Karpas-422 (cell line): ENCODE measurements at regions not wholly inside any gene's neighbourhood (a gene's known extent, or its start where the extent isn't known, plus 50 kb on each side); places are given as distances from the start of the nearest gene placed in this dataset.

Experiments used
- DNase-seq: peaks from one replicate; pipeline ENCODE4 v3.0.0-alpha.2; 2015
- H2AFZ ChIP-seq: fragments of 200-600 bp; sonication (generic); 2 replicates; pipeline ENCODE4 v1.6.1; 2014; ENCODE audit warnings: antibody characterized with exemption, low read length, mixed read lengths
- H3K27ac ChIP-seq: fragments of 200-600 bp; sonication (generic); 2 replicates; pipeline ENCODE4 v1.5.1; 2014; ENCODE audit warnings: mild to moderate bottlenecking, low read length, moderate library complexity
- H3K27me3 ChIP-seq: fragments of 200-600 bp; sonication (generic); 2 replicates; pipeline ENCODE4 v1.6.1; 2014; ENCODE audit warnings: low read length, mixed read lengths
- H3K36me3 ChIP-seq: fragments of 200-600 bp; sonication (generic); 2 replicates; pipeline ENCODE4 v1.6.1; 2014; ENCODE audit warnings: low read length, mixed read lengths; ENCODE audit not compliant: insufficient read depth
- H3K4me1 ChIP-seq: fragments of 200-600 bp; sonication (generic); 2 replicates; pipeline ENCODE4 v1.6.1; 2014; ENCODE audit warnings: mild to moderate bottlenecking, low read length, mixed read lengths
- H3K4me2 ChIP-seq: fragments of 200-600 bp; sonication (generic); 2 replicates; pipeline ENCODE4 v1.6.1; 2014; ENCODE audit warnings: low read length, low read depth, mild to moderate bottlenecking; ENCODE audit not compliant: poor library complexity, severe bottlenecking
- H3K4me3 ChIP-seq: fragments of 200-600 bp; sonication (generic); 2 replicates; pipeline ENCODE4 v1.5.1; 2014; ENCODE audit warnings: mild to moderate bottlenecking, antibody characterized with exemption, low read length, mixed read lengths
- H3K79me2 ChIP-seq: fragments of 200-600 bp; sonication (generic); 2 replicates; pipeline ENCODE4 v1.6.1; 2014; ENCODE audit warnings: mild to moderate bottlenecking, low read length, mixed read lengths
- H3K9ac ChIP-seq: fragments of 200-600 bp; sonication (generic); 2 replicates; pipeline ENCODE4 v1.6.0; 2014; ENCODE audit warnings: low read length
- H3K9me2 ChIP-seq: fragments of 200-600 bp; sonication (generic), shearing (Covaris generic); replicated peaks from 2 replicates; pipeline ENCODE4 v1.6.0; 2014; ENCODE audit warnings: mild to moderate bottlenecking, low read length, moderate library complexity; ENCODE audit not compliant: insufficient read depth
- H3K9me3 ChIP-seq: fragments of 300-700, 200-600 bp; sonication (generic); 2 replicates; pipeline ENCODE4 v1.6.1; 2014; ENCODE audit warnings: low read length, mixed read lengths
- H4K20me1 ChIP-seq: fragments of 200-600 bp; sonication (generic); 2 replicates; pipeline ENCODE4 v1.6.1; 2014; ENCODE audit warnings: mild to moderate bottlenecking, antibody characterized with exemption, low read length, low read depth; ENCODE audit not compliant: insufficient read depth

DNA sequence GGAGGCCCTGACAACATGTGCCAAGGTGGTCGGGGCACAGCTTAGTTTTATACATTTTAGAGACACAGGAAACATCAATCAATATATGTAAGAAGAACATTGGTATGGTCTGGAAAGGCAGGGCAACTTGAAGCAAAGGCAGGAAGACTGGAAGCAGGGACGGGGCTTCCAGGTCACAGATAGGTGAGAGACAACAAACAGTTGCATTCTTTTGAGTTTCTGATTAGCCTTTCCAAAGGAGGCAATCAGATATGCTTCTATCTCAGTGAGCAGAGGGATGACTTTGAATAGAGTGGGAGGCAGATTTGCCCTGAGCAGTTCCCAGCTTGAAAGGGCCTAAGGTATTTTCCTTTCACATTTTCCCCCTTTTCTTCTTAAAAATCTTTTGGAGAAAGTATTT, 311.0 kb upstream of the RGS17 start:
- H3K27ac ChIP-seq, result no peak overlapping the region
- no peaks in the 10 kb centered on the region for H3K4me1 ChIP-seq
- no peaks in the 10 kb centered on the region for H3K9me3 ChIP-seq
- no peak overlapping the region for H2AFZ ChIP-seq
- H3K36me3 ChIP-seq, result no peaks in the 10 kb centered on the region
- no peak overlapping the region for H3K9ac ChIP-seq
- no peak overlapping the region for H3K4me3 ChIP-seq
- 0 out of 2 replicates have a peak, but pooled peaks cover 4% of the 10 kb centered on the region for H3K27me3 ChIP-seq
- no peak overlapping the region for H3K4me2 ChIP-seq
- 0 out of 2 replicates have a peak, but pooled peaks cover 2% of the 10 kb centered on the region for H3K9me2 ChIP-seq
- no peak for DNase-seq
- H3K79me2 ChIP-seq, result no peaks in the 10 kb centered on the region
- no peaks in the 10 kb centered on the region for H4K20me1 ChIP-seq

DNA sequence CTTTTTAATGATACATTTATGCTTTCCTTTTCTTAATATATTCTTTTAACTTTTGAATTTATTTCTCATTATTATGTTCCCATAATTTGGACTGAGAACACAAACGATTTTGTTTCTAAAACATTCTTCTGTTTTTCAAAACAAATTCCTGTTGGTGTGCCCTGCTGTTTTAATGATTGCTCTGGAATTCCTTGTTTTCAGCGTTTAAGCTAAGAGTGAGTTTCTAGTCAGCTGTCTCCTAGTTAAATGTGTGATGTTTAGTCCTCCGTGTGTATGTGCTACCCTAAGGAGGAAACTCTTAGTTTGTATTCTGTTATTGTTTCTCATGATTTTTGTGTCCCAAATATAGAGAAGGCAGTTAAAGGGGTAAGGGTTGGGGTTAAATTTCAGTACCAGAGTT, 306.1 kb upstream of the RGS17 start:
- H3K9ac ChIP-seq, result no peak overlapping the region
- no peaks in the 10 kb centered on the region for H4K20me1 ChIP-seq
- H3K9me3 ChIP-seq, result no peaks in the 10 kb centered on the region
- H2AFZ ChIP-seq, result no peak overlapping the region
- no peak overlapping the region for H3K4me3 ChIP-seq
- H3K27ac ChIP-seq, result no peak overlapping the region
- no peaks in the 10 kb centered on the region for H3K79me2 ChIP-seq
- H3K4me2 ChIP-seq, result no peak overlapping the region
- no peak for DNase-seq
- no peaks in the 10 kb centered on the region for H3K36me3 ChIP-seq
- H3K9me2 ChIP-seq, result 0 out of 2 replicates have a peak, but pooled peaks cover 2% of the 10 kb centered on the region
- 0 out of 2 replicates have a peak, but pooled peaks cover 4% of the 10 kb centered on the region for H3K27me3 ChIP-seq
- H3K4me1 ChIP-seq, result no peaks in the 10 kb centered on the region

DNA sequence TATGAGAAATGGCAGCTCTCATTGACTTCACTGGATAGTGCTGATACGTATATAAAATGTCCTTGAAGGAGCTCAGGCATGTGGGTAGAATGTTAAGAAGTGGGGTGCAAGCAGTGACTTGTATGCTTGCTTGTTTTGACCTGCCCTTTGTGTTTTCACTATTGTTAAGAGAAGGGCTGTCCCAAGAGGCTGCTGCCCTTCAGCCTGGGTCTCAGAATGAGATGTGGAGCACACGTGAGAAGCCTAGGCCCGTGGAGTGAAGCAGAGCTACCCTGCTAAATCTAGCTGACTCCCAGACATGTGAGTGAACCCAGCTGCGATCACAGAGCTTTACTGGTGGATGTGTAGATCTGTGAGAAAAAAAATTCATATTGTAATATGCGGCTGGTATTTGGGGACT, 305.3 kb upstream of the RGS17 start:
- Histone ChIP-seq H4K20me1 (no peaks in the 10 kb centered on the region), H3K27me3 (0 out of 2 replicates have a peak, but pooled peaks cover 2% of the 10 kb centered on the region), H3K4me3 (no peak overlapping the region), H3K9me2 (0 out of 2 replicates have a peak, but pooled peaks cover 2% of the 10 kb centered on the region), H3K4me2 (no peak overlapping the region), H3K9me3 (no peaks in the 10 kb centered on the region), H3K9ac (no peak overlapping the region), H3K4me1 (no peaks in the 10 kb centered on the region), H2AFZ (no peak overlapping the region), H3K79me2 (no peaks in the 10 kb centered on the region), H3K36me3 (no peaks in the 10 kb centered on the region), H3K27ac (no peak overlapping the region)
- DNase-seq, result no peak

DNA sequence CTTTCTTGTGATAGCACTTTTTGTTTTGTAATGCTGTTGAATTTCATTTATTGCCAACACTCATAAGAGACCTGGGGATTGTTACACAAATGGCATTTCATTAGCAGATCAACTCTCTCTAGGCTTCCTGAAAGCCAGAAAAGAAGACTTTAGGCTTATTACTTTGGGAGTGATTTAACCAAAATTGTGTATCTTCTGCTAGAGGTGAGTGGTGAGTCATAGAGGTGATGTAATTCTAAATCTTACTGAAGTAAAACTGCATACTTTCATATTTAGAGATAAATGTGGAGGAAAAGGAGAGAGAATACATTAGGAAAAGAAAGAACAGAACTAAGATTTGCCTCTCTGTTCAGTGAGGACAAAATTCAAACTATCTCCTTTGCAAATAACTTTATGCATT, 304.7 kb upstream of the RGS17 start:
- Histone ChIP-seq H3K36me3 (no peaks in the 10 kb centered on the region), H4K20me1 (no peaks in the 10 kb centered on the region), H2AFZ (no peak overlapping the region), H3K4me3 (no peak overlapping the region), H3K4me2 (no peak overlapping the region), H3K9ac (no peak overlapping the region), H3K27me3 (no peaks in the 10 kb centered on the region), H3K79me2 (no peaks in the 10 kb centered on the region), H3K27ac (no peak overlapping the region), H3K9me2 (no peaks in the 10 kb centered on the region), H3K4me1 (no peaks in the 10 kb centered on the region), H3K9me3 (no peaks in the 10 kb centered on the region)
- DNase-seq, result no peak

DNA sequence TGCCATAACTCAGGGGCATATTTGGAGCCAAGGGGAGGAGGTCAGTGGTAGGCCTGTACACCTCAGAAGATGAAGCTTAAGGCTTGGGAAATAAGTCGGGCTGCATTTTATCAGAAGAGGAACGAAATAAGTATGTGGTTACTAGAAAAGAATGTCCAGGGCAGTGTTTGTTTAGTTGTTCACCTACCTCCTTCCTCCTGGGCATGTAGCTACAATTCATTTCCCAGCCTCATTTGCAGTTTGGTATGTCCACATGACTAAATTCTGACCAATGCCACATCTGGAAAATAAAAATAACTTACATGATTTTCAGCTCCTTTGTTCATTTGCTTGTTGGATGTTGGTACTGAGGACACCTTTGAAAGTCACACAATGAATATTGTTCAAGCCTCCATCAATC, 294.5 kb upstream of the RGS17 start:
- Histone ChIP-seq H2AFZ (no peak overlapping the region), H3K9me3 (no peaks in the 10 kb centered on the region), H3K79me2 (no peaks in the 10 kb centered on the region), H3K4me1 (no peaks in the 10 kb centered on the region), H3K27ac (no peak overlapping the region), H3K9ac (no peak overlapping the region), H3K9me2 (no peaks in the 10 kb centered on the region; the same call in 1 of the 2 replicates), H4K20me1 (no peaks in the 10 kb centered on the region), H3K4me2 (no peak overlapping the region), H3K4me3 (no peak overlapping the region), H3K36me3 (no peaks in the 10 kb centered on the region), H3K27me3 (no peaks in the 10 kb centered on the region)
- no peak for DNase-seq

DNA sequence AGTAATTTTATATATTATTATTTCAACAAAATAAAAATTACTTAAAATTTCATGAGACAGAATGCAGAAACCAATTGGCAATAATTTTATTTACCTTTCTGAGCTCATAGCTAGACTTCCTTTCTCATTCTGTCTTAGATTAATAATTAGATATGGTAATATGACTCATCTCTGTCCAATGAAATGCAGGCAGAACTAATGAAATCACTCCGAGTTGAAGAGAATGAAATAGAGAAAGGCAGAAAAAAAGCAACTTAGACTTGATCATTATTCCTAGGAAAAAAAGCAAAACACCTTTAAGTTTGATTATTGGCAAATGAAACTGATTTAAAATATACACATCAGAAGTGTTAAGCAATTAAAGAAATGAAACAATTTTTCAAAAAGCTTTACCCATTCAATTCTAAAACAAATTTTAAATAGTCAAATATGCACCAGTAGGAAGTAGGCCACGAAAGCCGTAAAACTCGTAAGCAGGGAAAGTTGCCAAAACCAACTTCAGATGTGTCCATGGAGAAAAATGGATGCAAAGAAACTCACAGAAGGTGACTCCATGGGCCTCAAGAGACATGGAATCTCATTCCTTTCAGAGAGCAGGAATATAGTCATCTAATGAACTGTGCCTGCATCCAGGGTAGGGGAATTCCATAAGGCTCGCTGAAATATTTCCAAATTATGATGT, 293.8 kb upstream of the RGS17 start:
- Histone ChIP-seq H3K27me3 (no peaks in the 10 kb centered on the region), H3K27ac (no peak overlapping the region), H3K4me1 (no peaks in the 10 kb centered on the region), H3K9me3 (no peaks in the 10 kb centered on the region), H4K20me1 (no peaks in the 10 kb centered on the region), H3K4me2 (no peak overlapping the region), H3K36me3 (no peaks in the 10 kb centered on the region), H3K9ac (no peak overlapping the region), H3K79me2 (no peaks in the 10 kb centered on the region), H3K9me2 (no peaks in the 10 kb centered on the region; the same call in 1 of the 2 replicates), H3K4me3 (no peak overlapping the region), H2AFZ (no peak overlapping the region)
- DNase-seq, result no peak

DNA sequence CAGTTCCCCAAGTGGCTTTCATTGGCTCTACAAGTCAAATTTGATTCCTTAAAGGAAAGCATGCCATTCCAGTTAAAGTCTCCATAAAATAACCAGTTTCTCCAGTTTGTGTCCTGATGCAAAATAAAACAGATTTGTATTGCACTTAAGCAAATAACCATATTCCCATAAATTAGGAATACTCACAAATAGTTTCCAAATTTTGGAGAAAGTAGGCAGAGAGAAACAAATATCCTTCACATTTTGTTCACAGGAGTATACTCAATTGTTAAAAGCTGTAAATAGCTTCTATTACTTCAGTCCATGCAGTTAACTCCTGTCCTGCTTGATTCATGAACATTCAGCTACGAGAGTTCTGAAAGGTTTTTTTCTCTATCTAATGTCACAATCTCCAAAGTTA, 281.4 kb upstream of the RGS17 start:
- H3K4me1 ChIP-seq, result no peaks in the 10 kb centered on the region
- no peak overlapping the region for H2AFZ ChIP-seq
- no peak overlapping the region for H3K9ac ChIP-seq
- H4K20me1 ChIP-seq, result no peaks in the 10 kb centered on the region
- no peaks in the 10 kb centered on the region for H3K27me3 ChIP-seq
- H3K36me3 ChIP-seq, result no peaks in the 10 kb centered on the region
- no peak overlapping the region for H3K4me2 ChIP-seq
- no peak overlapping the region for H3K4me3 ChIP-seq
- DNase-seq, result no peak
- no peak overlapping the region for H3K27ac ChIP-seq
- no peaks in the 10 kb centered on the region for H3K9me3 ChIP-seq
- no peaks in the 10 kb centered on the region for H3K9me2 ChIP-seq
- H3K79me2 ChIP-seq, result no peaks in the 10 kb centered on the region

DNA sequence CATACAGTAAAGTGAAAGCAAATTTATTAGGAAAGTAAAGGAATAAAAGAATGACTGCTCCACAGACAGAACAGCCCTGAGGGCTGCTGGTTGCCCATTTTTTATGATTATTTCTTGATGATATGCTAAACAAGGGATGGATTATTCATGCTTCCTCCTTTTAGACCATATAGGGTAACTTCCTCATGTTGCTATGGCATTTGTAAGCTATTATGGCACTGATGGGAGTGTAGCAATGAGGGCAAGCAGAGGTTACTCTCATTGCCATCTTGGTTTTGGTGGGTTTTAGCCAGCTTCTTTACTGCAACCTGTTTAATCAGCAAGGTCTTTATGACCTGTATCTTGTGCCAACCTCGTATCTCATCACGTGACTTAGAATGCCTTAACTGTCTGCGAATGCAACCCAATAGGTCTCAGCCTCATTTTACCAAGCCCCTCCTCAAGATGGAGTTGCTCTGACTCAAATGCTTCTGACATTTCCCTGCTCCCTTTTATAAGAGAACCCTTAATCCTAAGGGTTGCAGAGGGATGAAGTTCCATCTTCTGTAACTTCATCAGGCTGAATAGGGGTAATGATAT, 280.1 kb upstream of the RGS17 start:
- no peaks in the 10 kb centered on the region for H3K9me3 ChIP-seq
- DNase-seq, result no peak
- no peak overlapping the region for H2AFZ ChIP-seq
- no peaks in the 10 kb centered on the region for H3K27me3 ChIP-seq
- no peak overlapping the region for H3K4me2 ChIP-seq
- H3K36me3 ChIP-seq, result no peaks in the 10 kb centered on the region
- H3K79me2 ChIP-seq, result no peaks in the 10 kb centered on the region
- no peaks in the 10 kb centered on the region for H3K4me1 ChIP-seq
- H3K9ac ChIP-seq, result no peak overlapping the region
- no peaks in the 10 kb centered on the region for H3K9me2 ChIP-seq
- H3K27ac ChIP-seq, result no peak overlapping the region
- no peak overlapping the region for H3K4me3 ChIP-seq
- no peaks in the 10 kb centered on the region for H4K20me1 ChIP-seq
